Mesothelial cell of epicardium (in vitro differentiated cells): ENCODE measurements at regions not wholly inside any gene's neighbourhood (a gene's known extent, or its start where the extent isn't known, plus 50 kb on each side); places are given as distances from the start of the nearest gene placed in this dataset.
"Not testable (repeated sequence)": the region's sequence is repeated elsewhere in the genome, so short reads cannot be mapped to it uniquely, and the experiment has no call there.

ENCODE experiments used
- DNase-seq, 2 experiments: peaks; one replicate each; pipeline ENCODE4 v3.0.0; 2021; ENCODE audit warnings: low spot score in 2 of 2; ENCODE audit not compliant: unreplicated experiment in 2 of 2
- H3K27ac Mint-ChIP-seq: 2 replicates; pipeline ENCODE4 v1.8.0; 2021; ENCODE audit warnings: mixed read lengths
- H3K27me3 Mint-ChIP-seq: 2 replicates; pipeline ENCODE4 v1.8.0; 2021; ENCODE audit warnings: low read depth, mixed read lengths
- H3K36me3 Mint-ChIP-seq: 2 replicates; pipeline ENCODE4 v1.8.0; 2021; ENCODE audit warnings: mixed read lengths
- H3K4me1 Mint-ChIP-seq: 2 replicates; pipeline ENCODE4 v1.8.0; 2021; ENCODE audit warnings: mixed read lengths
- H3K4me3 Mint-ChIP-seq: 2 replicates; pipeline ENCODE4 v1.8.0; 2021; ENCODE audit warnings: mild to moderate bottlenecking, moderate library complexity, mixed read lengths
- H3K9me3 Mint-ChIP-seq: 2 replicates; pipeline ENCODE4 v1.8.0; 2021; ENCODE audit warnings: mixed read lengths
- TF ChIP-seq, protein P1 (sequence below): fragments of 200-600 bp; sonication (generic); IDR thresholded peaks from one replicate; pipeline ENCODE4 v1.5.0; 2021; ENCODE audit warnings: antibody characterized with exemption; ENCODE audit not compliant: unreplicated experiment

DNA sequence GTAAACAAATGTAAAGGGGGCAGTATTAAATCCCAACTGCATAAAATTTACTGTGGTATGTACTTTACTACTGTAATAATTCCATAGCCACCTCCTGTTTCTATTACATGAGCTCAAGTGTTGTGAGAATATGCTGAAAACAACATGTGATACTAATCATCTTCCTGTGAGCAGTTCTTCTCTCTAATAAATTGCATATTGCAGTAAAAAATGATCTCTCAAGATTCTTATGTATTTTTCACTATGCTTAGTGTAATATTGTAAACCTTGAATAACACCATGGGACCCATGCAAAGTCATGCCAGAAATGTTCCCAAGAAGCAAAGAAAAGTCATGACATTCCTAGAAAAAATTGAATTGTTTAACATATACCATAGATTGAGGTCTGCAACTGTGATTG, 133.0 kb upstream of the ATXN1 start:
- Mint-ChIP-seq H3K27me3 (no peaks in the 10 kb centered on the region), H3K9me3 (peaks cover 25% of the 10 kb centered on the region), H3K4me3 (no peak overlapping the region), H3K36me3 (no peaks in the 10 kb centered on the region), H3K27ac (no peak overlapping the region), H3K4me1 (peaks cover 8% of the 10 kb centered on the region)
- DNase-seq: no peak
- TF ChIP-seq, protein P1, sequence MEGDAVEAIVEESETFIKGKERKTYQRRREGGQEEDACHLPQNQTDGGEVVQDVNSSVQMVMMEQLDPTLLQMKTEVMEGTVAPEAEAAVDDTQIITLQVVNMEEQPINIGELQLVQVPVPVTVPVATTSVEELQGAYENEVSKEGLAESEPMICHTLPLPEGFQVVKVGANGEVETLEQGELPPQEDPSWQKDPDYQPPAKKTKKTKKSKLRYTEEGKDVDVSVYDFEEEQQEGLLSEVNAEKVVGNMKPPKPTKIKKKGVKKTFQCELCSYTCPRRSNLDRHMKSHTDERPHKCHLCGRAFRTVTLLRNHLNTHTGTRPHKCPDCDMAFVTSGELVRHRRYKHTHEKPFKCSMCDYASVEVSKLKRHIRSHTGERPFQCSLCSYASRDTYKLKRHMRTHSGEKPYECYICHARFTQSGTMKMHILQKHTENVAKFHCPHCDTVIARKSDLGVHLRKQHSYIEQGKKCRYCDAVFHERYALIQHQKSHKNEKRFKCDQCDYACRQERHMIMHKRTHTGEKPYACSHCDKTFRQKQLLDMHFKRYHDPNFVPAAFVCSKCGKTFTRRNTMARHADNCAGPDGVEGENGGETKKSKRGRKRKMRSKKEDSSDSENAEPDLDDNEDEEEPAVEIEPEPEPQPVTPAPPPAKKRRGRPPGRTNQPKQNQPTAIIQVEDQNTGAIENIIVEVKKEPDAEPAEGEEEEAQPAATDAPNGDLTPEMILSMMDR: no peak

DNA sequence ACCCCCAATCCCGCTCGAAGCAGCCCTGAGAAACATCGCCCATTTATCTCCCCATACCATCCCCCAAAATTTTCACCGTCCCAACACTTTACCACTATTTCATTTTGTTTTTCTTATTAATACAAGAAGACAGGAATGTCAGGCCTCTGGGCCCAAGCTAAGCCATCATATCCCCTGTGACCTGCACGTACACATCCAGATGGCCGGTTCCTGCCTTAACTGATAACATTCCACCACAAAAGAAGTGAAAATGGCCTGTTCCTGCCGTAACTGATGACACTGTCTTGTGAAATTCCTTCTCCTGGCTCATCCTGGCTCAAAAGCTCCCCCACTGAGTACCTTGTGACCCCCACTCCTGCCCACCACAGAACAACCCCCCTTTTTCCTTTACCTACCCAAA, 129.8 kb upstream of the ATXN1 start:
- H3K4me3 Mint-ChIP-seq: not testable (repeated sequence)

DNA sequence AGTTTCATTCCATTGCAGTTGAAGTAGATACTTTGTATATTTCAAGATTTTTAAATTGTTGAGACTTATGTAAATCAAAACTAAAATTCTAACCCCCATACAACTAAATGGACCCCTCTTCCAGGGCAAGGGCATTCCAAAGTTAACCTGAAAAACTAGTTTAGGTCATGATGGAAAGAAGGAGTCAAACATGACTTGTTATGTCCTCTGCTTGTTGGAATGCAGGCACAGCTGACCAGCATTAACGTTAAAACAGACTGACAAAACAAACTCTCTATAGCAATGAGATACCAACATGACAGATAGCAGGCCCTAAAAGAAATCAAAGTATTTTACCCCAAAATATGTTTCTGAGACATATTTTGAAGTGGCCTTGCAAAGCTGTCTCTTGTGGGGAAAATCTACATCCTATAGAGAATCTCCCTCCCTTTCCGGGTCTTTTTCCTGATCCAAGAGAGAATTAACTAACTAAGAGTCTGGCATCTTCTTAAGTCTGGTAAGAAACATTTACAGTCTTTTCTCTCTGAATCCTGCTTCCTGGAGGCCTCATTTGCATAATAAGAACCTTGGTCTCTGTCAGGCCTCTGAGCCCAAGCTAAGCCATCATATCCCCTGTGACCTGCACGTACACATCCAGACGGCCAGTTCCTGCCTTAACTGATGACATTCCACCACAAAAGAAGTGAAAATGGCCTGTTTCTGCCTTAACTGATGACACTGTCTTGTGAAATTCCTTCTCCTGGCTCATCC, 124.3 kb upstream of the ATXN1 start:
- TF ChIP-seq, protein P1: no peak
- Mint-ChIP-seq H3K27me3 (no peaks in the 10 kb centered on the region), H3K4me1 (peaks cover 4% of the 10 kb centered on the region), H3K4me3 (no peak overlapping the region), H3K9me3 (peaks cover 9% of the 10 kb centered on the region), H3K27ac (no peak overlapping the region), H3K36me3 (no peaks in the 10 kb centered on the region)
- DNase-seq: no peak

More for the DNA sequence above, 129.8 kb upstream of the ATXN1 start:
- H3K9me3 Mint-ChIP-seq: peaks cover 24% of the 10 kb centered on the region
- H3K4me1 Mint-ChIP-seq, DNase-seq, H3K27ac Mint-ChIP-seq, H3K27me3 Mint-ChIP-seq, H3K36me3 Mint-ChIP-seq: not testable (repeated sequence)

DNA sequence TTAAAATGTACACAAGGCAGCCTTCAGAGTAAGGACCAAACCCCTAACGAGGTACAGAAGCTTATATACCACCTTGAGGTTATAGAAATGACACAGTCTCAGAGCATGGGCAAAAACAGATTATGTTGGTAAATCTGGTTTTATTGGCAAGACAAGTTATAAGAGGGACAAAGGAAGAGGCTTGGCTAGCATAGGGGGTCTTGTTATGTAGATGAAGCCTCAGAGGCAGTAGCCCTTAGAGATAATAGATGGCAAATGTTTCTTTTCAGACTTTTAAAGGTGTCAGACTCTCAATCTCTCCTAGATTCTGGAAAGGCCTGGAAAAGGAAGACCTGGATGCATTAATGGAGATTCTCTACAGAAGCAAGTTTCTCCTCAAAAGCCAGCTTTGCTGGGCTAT, 123.3 kb upstream of the ATXN1 start:
- Mint-ChIP-seq H3K27ac (no peak overlapping the region), H3K9me3 (peaks cover 14% of the 10 kb centered on the region), H3K4me3 (no peak overlapping the region), H3K27me3 (no peaks in the 10 kb centered on the region), H3K4me1 (peaks cover 4% of the 10 kb centered on the region), H3K36me3 (no peaks in the 10 kb centered on the region)
- TF ChIP-seq, protein P1: no peak
- no peak for DNase-seq

DNA sequence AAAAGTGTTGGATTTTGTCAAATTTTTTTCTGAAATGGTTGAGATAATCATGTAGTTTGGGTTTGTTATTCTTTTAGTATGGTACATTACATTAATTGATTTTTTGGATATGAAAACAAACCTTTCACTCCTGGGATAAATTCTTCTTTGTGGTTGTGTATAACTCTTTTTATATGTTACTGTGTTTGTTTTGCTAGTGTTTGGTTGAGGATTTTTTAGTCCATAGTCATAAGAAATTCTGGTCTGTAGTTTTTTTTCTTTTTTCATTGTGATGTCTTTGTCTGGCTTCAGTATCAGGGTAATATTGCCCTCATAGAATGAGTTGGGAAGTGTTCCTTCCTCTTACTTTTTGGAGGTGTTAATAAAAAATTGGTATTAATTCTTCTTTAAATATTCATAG, 122.2 kb upstream of the ATXN1 start:
- Mint-ChIP-seq H3K36me3 (no peaks in the 10 kb centered on the region), H3K9me3 (peaks cover 19% of the 10 kb centered on the region), H3K4me1 (peaks cover 4% of the 10 kb centered on the region), H3K27ac (no peak overlapping the region), H3K27me3 (no peaks in the 10 kb centered on the region), H3K4me3 (no peak overlapping the region)
- TF ChIP-seq, protein P1: no peak
- DNase-seq: no peak

DNA sequence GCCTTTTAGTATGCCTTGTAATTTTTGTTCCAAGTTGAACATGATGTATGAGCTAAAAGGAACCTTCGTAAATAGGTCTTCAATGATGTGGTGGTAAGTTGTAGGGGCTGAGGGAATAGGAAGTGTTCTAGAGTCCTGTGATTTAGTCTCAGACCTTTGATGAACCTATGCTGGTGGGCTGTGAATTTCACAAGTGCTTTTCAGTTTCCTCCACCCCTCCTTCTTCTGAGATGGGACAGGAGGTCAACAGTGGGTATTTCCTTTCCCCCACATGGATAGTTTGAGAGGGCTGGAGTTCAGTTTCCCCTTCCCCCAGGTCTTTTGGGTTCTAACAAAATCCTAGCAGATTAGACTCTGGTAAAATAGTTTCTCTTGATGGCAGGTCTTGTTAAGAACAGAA, 121.0 kb upstream of the ATXN1 start:
- TF ChIP-seq, protein P1: no peak
- DNase-seq: no peak
- Mint-ChIP-seq H3K9me3 (peaks cover 31% of the 10 kb centered on the region), H3K4me1 (peaks cover 4% of the 10 kb centered on the region), H3K4me3 (no peak overlapping the region), H3K27me3 (no peaks in the 10 kb centered on the region), H3K27ac (no peak overlapping the region), H3K36me3 (no peaks in the 10 kb centered on the region)

DNA sequence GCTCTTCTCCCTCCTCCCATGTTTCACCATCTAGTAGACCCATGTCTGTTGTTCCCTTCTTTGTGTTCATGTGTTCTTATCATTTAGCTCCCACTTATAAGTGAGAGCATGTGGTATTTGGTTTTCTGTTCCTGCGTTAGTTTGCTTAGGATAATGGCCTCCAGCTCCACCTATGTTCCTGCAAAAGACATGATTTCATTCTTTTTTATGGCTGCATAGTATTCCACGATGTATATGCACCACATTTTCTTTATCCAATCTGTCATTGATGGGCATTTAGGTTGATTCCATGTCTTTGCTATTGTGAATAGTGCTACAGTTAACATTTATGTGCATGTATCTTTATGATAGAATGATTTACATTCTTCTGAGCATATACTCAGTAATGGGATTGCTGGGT, 115.6 kb upstream of the ATXN1 start:
- H3K27me3 Mint-ChIP-seq, H3K27ac Mint-ChIP-seq, H3K36me3 Mint-ChIP-seq, H3K4me3 Mint-ChIP-seq, DNase-seq, H3K4me1 Mint-ChIP-seq: not testable (repeated sequence)
- H3K9me3 Mint-ChIP-seq: peaks cover 39% of the 10 kb centered on the region
